ENCODE measurements at regions not wholly inside any gene's neighbourhood (a gene's known extent, or its start where the extent isn't known, plus 50 kb on each side); places are given as distances from the start of the nearest gene placed in this dataset.

GRCh38 chr6:164419099-164419498, 890.3 kb downstream of the C6orf118 start:
- no peak for DNase-seq

GRCh38 chr6:164418262-164418588, 891.2 kb downstream of the C6orf118 start:
- DNase-seq, result no peak

GRCh38 chr6:164417537-164418261, 891.7 kb downstream of the C6orf118 start:
- peak; percentile 27 for DNase-seq

- no peak for DNase-seq
Measured at GRCh38 chr6:164415832-164416563, 893.4 kb downstream of the C6orf118 start.

- no peak for DNase-seq
Measured at GRCh38 chr6:164414695-164415094, 894.7 kb downstream of the C6orf118 start.

GRCh38 chr6:164412566-164412965, 896.8 kb downstream of the C6orf118 start:
- no peak for DNase-seq

GRCh38 chr6:164410017-164410416, 899.4 kb downstream of the C6orf118 start:
- DNase-seq, result no peak

GRCh38 chr6:164409309-164410009, 899.9 kb downstream of the C6orf118 start:
- DNase-seq, result no peak

- DNase-seq, result no peak
Measured at GRCh38 chr6:164408868-164409267, 900.5 kb downstream of the C6orf118 start.

- no peak for DNase-seq
Measured at GRCh38 chr6:164404812-164405488, 904.5 kb downstream of the C6orf118 start.

- no peak for DNase-seq
Measured at GRCh38 chr6:164401871-164402270, 907.5 kb downstream of the C6orf118 start.

GRCh38 chr6:164398647-164399046, 910.8 kb downstream of the C6orf118 start:
- no peak for DNase-seq

GRCh38 chr6:164396071-164397047, 913.0 kb downstream of the C6orf118 start:
- DNase-seq, result no peak

GRCh38 chr6:164379795-164380194, 929.6 kb downstream of the C6orf118 start:
- no peak for DNase-seq

- DNase-seq, result no peak
Measured at GRCh38 chr6:164378330-164378729, 931.1 kb downstream of the C6orf118 start.

GRCh38 chr6:164377348-164377918, 932.0 kb downstream of the C6orf118 start:
- DNase-seq, result no peak

- no peak for DNase-seq
Measured at GRCh38 chr6:164370773-164371172, 938.6 kb downstream of the C6orf118 start.

- DNase-seq, result no peak
Measured at GRCh38 chr6:164359441-164359840, 944.9 kb downstream of the QKI start.

- DNase-seq, result no peak
Measured at GRCh38 chr6:164359036-164359435, 944.5 kb downstream of the QKI start.

- no peak for DNase-seq
Measured at GRCh38 chr6:164356814-164357213, 942.3 kb downstream of the QKI start.

- DNase-seq, result no peak
Measured at GRCh38 chr6:164347455-164347854, 932.9 kb downstream of the QKI start.

GRCh38 chr6:164346631-164347030, 932.1 kb downstream of the QKI start:
- DNase-seq, result peak; percentile 21
